ENCODE measurements at regions not wholly inside any gene's neighbourhood (a gene's known extent, or its start where the extent isn't known, plus 50 kb on each side); places are given as distances from the start of the nearest gene placed in this dataset.

GRCh38 chr9:104342552-104342951, 161.5 kb upstream of the OR13F1 start:
- Histone ChIP-seq H3K27ac (no peak overlapping the region), H3K9me3 (no peaks in the 10 kb centered on the region), H3K4me1 (no peaks in the 10 kb centered on the region), H3K4me3 (no peak overlapping the region), H3K27me3 (no peaks in the 10 kb centered on the region), H3K36me3 (no peaks in the 10 kb centered on the region)
- 87 to 90% methylated on average over 3 of the region's 3 CpGs for WGBS, 2 donors (ENCODE audit: low coverage in 1 of 2)
- DNase-seq = no peak
- intact Hi-C loops (cut with DNase I; ENCODE audit: low total_unique reads) (no loop called here), in situ Hi-C loops (cut with MboI; ENCODE audit: low pct_ligation_motif_present in 1 of 4, low pct_unique_long_range_greater_than_20kb in 1 of 4, low sequenced_read_pairs in 3 of 4) (no loop called here)
- TF ChIP-seq, protein P1, sequence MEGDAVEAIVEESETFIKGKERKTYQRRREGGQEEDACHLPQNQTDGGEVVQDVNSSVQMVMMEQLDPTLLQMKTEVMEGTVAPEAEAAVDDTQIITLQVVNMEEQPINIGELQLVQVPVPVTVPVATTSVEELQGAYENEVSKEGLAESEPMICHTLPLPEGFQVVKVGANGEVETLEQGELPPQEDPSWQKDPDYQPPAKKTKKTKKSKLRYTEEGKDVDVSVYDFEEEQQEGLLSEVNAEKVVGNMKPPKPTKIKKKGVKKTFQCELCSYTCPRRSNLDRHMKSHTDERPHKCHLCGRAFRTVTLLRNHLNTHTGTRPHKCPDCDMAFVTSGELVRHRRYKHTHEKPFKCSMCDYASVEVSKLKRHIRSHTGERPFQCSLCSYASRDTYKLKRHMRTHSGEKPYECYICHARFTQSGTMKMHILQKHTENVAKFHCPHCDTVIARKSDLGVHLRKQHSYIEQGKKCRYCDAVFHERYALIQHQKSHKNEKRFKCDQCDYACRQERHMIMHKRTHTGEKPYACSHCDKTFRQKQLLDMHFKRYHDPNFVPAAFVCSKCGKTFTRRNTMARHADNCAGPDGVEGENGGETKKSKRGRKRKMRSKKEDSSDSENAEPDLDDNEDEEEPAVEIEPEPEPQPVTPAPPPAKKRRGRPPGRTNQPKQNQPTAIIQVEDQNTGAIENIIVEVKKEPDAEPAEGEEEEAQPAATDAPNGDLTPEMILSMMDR (IDR thresholded peaks at IDR 0.05) = no peak
- TF ChIP-seq POLR2AphosphoS5 (IDR thresholded peaks at IDR 0.05) (no peak), POLR2A (IDR thresholded peaks at IDR 0.05) (no peak)

DNA sequence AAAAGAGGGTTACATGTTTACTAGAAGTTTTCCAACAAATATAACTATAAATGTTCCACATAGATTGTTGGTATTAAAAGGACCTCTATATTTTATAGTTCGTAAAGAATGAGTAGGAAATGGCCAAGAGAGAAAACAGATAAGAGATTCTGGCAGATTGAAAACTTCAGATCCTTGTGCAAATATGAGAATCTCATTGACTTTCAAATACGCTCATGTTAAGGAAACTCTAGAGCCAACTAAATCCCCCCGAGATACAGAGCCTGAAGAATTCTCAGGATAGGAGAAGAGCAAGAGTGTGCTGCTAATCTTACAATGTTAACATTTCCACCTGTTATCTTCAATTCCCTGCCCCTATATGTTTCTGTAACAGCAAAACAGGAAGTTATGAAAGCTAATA, 159.0 kb upstream of the OR13F1 start:
- TF ChIP-seq, protein P1 (IDR thresholded peaks at IDR 0.05) = no peak
- no peak for TF ChIP-seq POLR2AphosphoS5 (IDR thresholded peaks at IDR 0.05)
- no peak for TF ChIP-seq EP300 (IDR thresholded peaks at IDR 0.05; ENCODE audit: low read depth)
- TF ChIP-seq POLR2A (IDR thresholded peaks at IDR 0.05) = no peak
- no peaks in the 10 kb centered on the region for H3K4me1 ChIP-seq
- no peak for DNase-seq
- H3K4me3 ChIP-seq = no peak overlapping the region
- 63 to 68% methylated on average over 3 of the region's 3 CpGs for WGBS, 2 donors (ENCODE audit: low coverage in 1 of 2)
- H3K27ac ChIP-seq = no peak overlapping the region
- intact Hi-C loops (cut with DNase I; ENCODE audit: low total_unique reads) (no loop called here), in situ Hi-C loops (cut with MboI; ENCODE audit: low pct_ligation_motif_present in 1 of 4, low pct_unique_long_range_greater_than_20kb in 1 of 4, low sequenced_read_pairs in 3 of 4) (no loop called here)
- H3K9me3 ChIP-seq = no peaks in the 10 kb centered on the region
- H3K27me3 ChIP-seq = no peaks in the 10 kb centered on the region
- H3K36me3 ChIP-seq = no peaks in the 10 kb centered on the region

GRCh38 chr9:104350541-104350940, 153.5 kb upstream of the OR13F1 start:
- H3K9me3 ChIP-seq = no peaks in the 10 kb centered on the region
- H3K4me3 ChIP-seq = no peak overlapping the region
- no peaks in the 10 kb centered on the region for H3K4me1 ChIP-seq
- in situ Hi-C loops (cut with MboI; ENCODE audit: low pct_ligation_motif_present in 1 of 4, low pct_unique_long_range_greater_than_20kb in 1 of 4, low sequenced_read_pairs in 3 of 4) (loop anchor here in 1 of 4 donors (25.0 kb wide), 1 partner anchor 163 kb away; no protein-coding TSS in a partner anchor), intact Hi-C loops (cut with DNase I; ENCODE audit: low total_unique reads) (no loop called here)
- TF ChIP-seq EP300 (IDR thresholded peaks at IDR 0.05; ENCODE audit: low read depth) = no peak
- TF ChIP-seq, protein P1 (IDR thresholded peaks at IDR 0.05) = no peak
- TF ChIP-seq POLR2AphosphoS5 (IDR thresholded peaks at IDR 0.05) = no peak
- no peak for TF ChIP-seq POLR2A (IDR thresholded peaks at IDR 0.05)
- DNase-seq = no peak
- no peak overlapping the region for H3K27ac ChIP-seq
- no peaks in the 10 kb centered on the region for H3K27me3 ChIP-seq
- H3K36me3 ChIP-seq = no peaks in the 10 kb centered on the region
- 87% methylated on average over 5 of the region's 5 CpGs for WGBS, 2 donors (ENCODE audit: low coverage in 1 of 2)

- H3K9me3 ChIP-seq = no peaks in the 10 kb centered on the region
Observed at GRCh38 chr9:104351726-104352125, 152.3 kb upstream of the OR13F1 start.

GRCh38 chr9:104361207-104361606, 142.9 kb upstream of the OR13F1 start:
- H3K36me3 ChIP-seq = no peaks in the 10 kb centered on the region
- no peaks in the 10 kb centered on the region for H3K4me1 ChIP-seq
- in situ Hi-C loops (cut with MboI; ENCODE audit: low pct_ligation_motif_present in 1 of 4, low pct_unique_long_range_greater_than_20kb in 1 of 4, low sequenced_read_pairs in 3 of 4) = loop anchor here in 1 of 4 donors (25.0 kb wide), 1 partner anchor 174 kb away; no protein-coding TSS in a partner anchor
- intact Hi-C loops (cut with DNase I; ENCODE audit: low total_unique reads) = no loop called here
- no peaks in the 10 kb centered on the region for H3K9me3 ChIP-seq
- no peak for TF ChIP-seq POLR2A (IDR thresholded peaks at IDR 0.05)
- TF ChIP-seq, protein P1 (IDR thresholded peaks at IDR 0.05) = no peak
- TF ChIP-seq EP300 (IDR thresholded peaks at IDR 0.05; ENCODE audit: low read depth) = no peak
- no peak for TF ChIP-seq POLR2AphosphoS5 (IDR thresholded peaks at IDR 0.05)
- 86 to 87% methylated on average over 6 to 11 of the region's 11 CpGs for WGBS, 2 donors (ENCODE audit: low coverage in 1 of 2)
- no peaks in the 10 kb centered on the region for H3K27me3 ChIP-seq
- no peak for DNase-seq
- no peak overlapping the region for H3K27ac ChIP-seq
- no peak overlapping the region for H3K4me3 ChIP-seq

More at GRCh38 chr9:104351726-104352125, 152.3 kb upstream of the OR13F1 start:
- TF ChIP-seq POLR2AphosphoS5 (IDR thresholded peaks at IDR 0.05) (no peak), EP300 (IDR thresholded peaks at IDR 0.05; ENCODE audit: low read depth) (no peak)
- Histone ChIP-seq H3K36me3 (no peaks in the 10 kb centered on the region), H3K4me3 (no peak overlapping the region), H3K4me1 (no peaks in the 10 kb centered on the region), H3K27me3 (no peaks in the 10 kb centered on the region), H3K27ac (no peak overlapping the region)
- in situ Hi-C loops (cut with MboI; ENCODE audit: low pct_ligation_motif_present in 1 of 4, low pct_unique_long_range_greater_than_20kb in 1 of 4, low sequenced_read_pairs in 3 of 4) = loop anchor here in 1 of 4 donors (25.0 kb wide), 1 partner anchor 164 kb away; no protein-coding TSS in a partner anchor
- 79 to 82% methylated on average over 2 to 3 of the region's 3 CpGs for WGBS, 2 donors (ENCODE audit: low coverage in 1 of 2)
- intact Hi-C loops (cut with DNase I; ENCODE audit: low total_unique reads) = no loop called here
- DNase-seq = no peak
